Transverse colon (tissue), 3 donors: ENCODE measurements at regions not wholly inside any gene's neighbourhood (a gene's known extent, or its start where the extent isn't known, plus 50 kb on each side); places are given as distances from the start of the nearest gene placed in this dataset.

Experiments used
- EP300 ChIP-seq: sonication (generic); formaldehyde crosslinking; IDR thresholded peaks from one replicate; pipeline ENCODE4 v1.6.1; 2017; ENCODE audit warnings: antibody characterized with exemption, low read depth
- TF ChIP-seq, protein P1 (sequence below), 5 experiments: fragments of 200-600 bp in 3 of 5; fragments of 450-650 bp in 2 of 5; sonication (generic) in 3 of 5; IDR thresholded peaks; 1 replicate in 2 of 5; 2 replicates in 3 of 5; pipeline ENCODE4 v1.5.1; 2016 to 2017; ENCODE audit warnings: antibody characterized with exemption in 5 of 5, inconsistent platforms in 3 of 5, mild to moderate bottlenecking in 2 of 5, moderate library complexity in 1 of 5

DNA sequence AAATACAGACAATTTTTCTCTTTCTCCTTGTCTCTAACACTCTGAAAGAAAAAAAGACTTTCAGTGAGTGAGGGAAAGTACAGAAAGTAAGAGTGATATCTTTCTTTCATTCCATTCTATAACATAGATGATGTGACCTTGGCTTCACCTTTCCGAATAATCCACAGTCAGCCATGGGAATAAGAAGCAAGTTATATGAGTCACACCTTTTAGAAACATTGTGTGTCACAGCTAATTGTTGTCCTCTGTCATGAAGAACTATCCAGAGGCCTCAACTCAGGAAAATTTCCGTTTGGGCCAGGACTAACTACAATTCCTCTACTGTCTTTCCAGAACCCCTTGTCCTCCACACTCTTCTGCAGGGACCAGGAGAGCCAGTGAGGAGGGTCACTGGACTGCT, 209.7 kb upstream of the FAR2 start:
- TF ChIP-seq EP300 = no peak
- TF ChIP-seq, protein P1, sequence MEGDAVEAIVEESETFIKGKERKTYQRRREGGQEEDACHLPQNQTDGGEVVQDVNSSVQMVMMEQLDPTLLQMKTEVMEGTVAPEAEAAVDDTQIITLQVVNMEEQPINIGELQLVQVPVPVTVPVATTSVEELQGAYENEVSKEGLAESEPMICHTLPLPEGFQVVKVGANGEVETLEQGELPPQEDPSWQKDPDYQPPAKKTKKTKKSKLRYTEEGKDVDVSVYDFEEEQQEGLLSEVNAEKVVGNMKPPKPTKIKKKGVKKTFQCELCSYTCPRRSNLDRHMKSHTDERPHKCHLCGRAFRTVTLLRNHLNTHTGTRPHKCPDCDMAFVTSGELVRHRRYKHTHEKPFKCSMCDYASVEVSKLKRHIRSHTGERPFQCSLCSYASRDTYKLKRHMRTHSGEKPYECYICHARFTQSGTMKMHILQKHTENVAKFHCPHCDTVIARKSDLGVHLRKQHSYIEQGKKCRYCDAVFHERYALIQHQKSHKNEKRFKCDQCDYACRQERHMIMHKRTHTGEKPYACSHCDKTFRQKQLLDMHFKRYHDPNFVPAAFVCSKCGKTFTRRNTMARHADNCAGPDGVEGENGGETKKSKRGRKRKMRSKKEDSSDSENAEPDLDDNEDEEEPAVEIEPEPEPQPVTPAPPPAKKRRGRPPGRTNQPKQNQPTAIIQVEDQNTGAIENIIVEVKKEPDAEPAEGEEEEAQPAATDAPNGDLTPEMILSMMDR (IDR thresholded peaks at IDR 0.05) = no peak
